ENCODE measurements at regions not wholly inside any gene's neighbourhood (a gene's known extent, or its start where the extent isn't known, plus 50 kb on each side); places are given as distances from the start of the nearest gene placed in this dataset.
"Not testable (repeated sequence)": the region's sequence is repeated elsewhere in the genome, so short reads cannot be mapped to it uniquely, and the experiment has no call there.

- no peak for DNase-seq (ENCODE audit: low read depth)
- no peak for TF ChIP-seq MAX (IDR thresholded peaks at IDR 0.05; ENCODE audit: low read depth, low read length)
- no peak for TF ChIP-seq MYC (IDR thresholded peaks at IDR 0.05; ENCODE audit: low read depth, low read length)
- no peak for TF ChIP-seq CTCF (IDR thresholded peaks at IDR 0.05; ENCODE audit: low read depth, low read length)
- TF ChIP-seq POLR2A (IDR thresholded peaks at IDR 0.05; ENCODE audit: extremely low read depth, insufficient read length) = no peak
These were observed 331.9 kb upstream of the CCNG1 start for GRCh38 chr5:163105456-163105855.

GRCh38 chr5:163106098-163106497 lies 331.3 kb upstream of the CCNG1 start:
- TF ChIP-seq POLR2A (IDR thresholded peaks at IDR 0.05; ENCODE audit: extremely low read depth, insufficient read length) = no peak
- TF ChIP-seq MYC (IDR thresholded peaks at IDR 0.05; ENCODE audit: low read depth, low read length) = no peak
- no peak for TF ChIP-seq CTCF (IDR thresholded peaks at IDR 0.05; ENCODE audit: low read depth, low read length)
- no peak for TF ChIP-seq MAX (IDR thresholded peaks at IDR 0.05; ENCODE audit: low read depth, low read length)
- H3K4me3 ChIP-seq (ENCODE audit: low read depth, low read length) = no peak overlapping the region
- peak; percentile 15 for DNase-seq (ENCODE audit: low read depth)

More at GRCh38 chr5:163105456-163105855, 331.9 kb upstream of the CCNG1 start:
- no peak overlapping the region for H3K4me3 ChIP-seq (ENCODE audit: low read depth, low read length)

- no peak for DNase-seq (ENCODE audit: low read depth)
- no peak for TF ChIP-seq MAX (IDR thresholded peaks at IDR 0.05; ENCODE audit: low read depth, low read length)
- no peak for TF ChIP-seq POLR2A (IDR thresholded peaks at IDR 0.05; ENCODE audit: extremely low read depth, insufficient read length)
- TF ChIP-seq MYC (IDR thresholded peaks at IDR 0.05; ENCODE audit: low read depth, low read length) = no peak
- no peak for TF ChIP-seq CTCF (IDR thresholded peaks at IDR 0.05; ENCODE audit: low read depth, low read length)
- no peak overlapping the region for H3K4me3 ChIP-seq (ENCODE audit: low read depth, low read length)
These were observed 329.0 kb upstream of the CCNG1 start for GRCh38 chr5:163108351-163108750.

GRCh38 chr5:163115011-163115410 lies 322.4 kb upstream of the CCNG1 start:
- TF ChIP-seq POLR2A (IDR thresholded peaks at IDR 0.05; ENCODE audit: extremely low read depth, insufficient read length) (no peak), MYC (IDR thresholded peaks at IDR 0.05; ENCODE audit: low read depth, low read length) (no peak), MAX (IDR thresholded peaks at IDR 0.05; ENCODE audit: low read depth, low read length) (no peak), CTCF (IDR thresholded peaks at IDR 0.05; ENCODE audit: low read depth, low read length) (no peak)
- no peak overlapping the region for H3K4me3 ChIP-seq (ENCODE audit: low read depth, low read length)
- DNase-seq (ENCODE audit: low read depth) = no peak

GRCh38 chr5:163116618-163117017 lies 320.8 kb upstream of the CCNG1 start:
- DNase-seq (ENCODE audit: low read depth) = not testable (repeated sequence)

GRCh38 chr5:163134061-163134460 lies 303.3 kb upstream of the CCNG1 start:
- DNase-seq (ENCODE audit: low read depth) = no peak

More at GRCh38 chr5:163116618-163117017, 320.8 kb upstream of the CCNG1 start:
- H3K4me3 ChIP-seq (ENCODE audit: low read depth, low read length) = not testable (repeated sequence)

More at GRCh38 chr5:163134061-163134460, 303.3 kb upstream of the CCNG1 start:
- no peak overlapping the region for H3K4me3 ChIP-seq (ENCODE audit: low read depth, low read length)
- TF ChIP-seq POLR2A (IDR thresholded peaks at IDR 0.05; ENCODE audit: extremely low read depth, insufficient read length) (no peak), MYC (IDR thresholded peaks at IDR 0.05; ENCODE audit: low read depth, low read length) (no peak), MAX (IDR thresholded peaks at IDR 0.05; ENCODE audit: low read depth, low read length) (no peak), CTCF (IDR thresholded peaks at IDR 0.05; ENCODE audit: low read depth, low read length) (no peak)

Data from NB4 (cell line).